ENCODE measurements at regions not wholly inside any gene's neighbourhood (a gene's known extent, or its start where the extent isn't known, plus 50 kb on each side); places are given as distances from the start of the nearest gene placed in this dataset.

GRCh38 chr10:33798754-33799153 is 464.3 kb upstream of the NRP1 start:
- no peaks in the 10 kb centered on the region for H4K20me1 ChIP-seq (ENCODE audit: insufficient read depth, low read length)
- DNase-seq (ENCODE audit: insufficient read length, low spot score, missing footprints) = no peak
- H2AFZ ChIP-seq (ENCODE audit: low read length) = no peak overlapping the region
- no peaks in the 10 kb centered on the region for H3K79me2 ChIP-seq (ENCODE audit: insufficient read depth, low read length)
- H3K9me3 ChIP-seq (ENCODE audit: low read depth, low read length) = no peaks in the 10 kb centered on the region
- H3K27ac ChIP-seq (ENCODE audit: low read depth, low read length) = no peak overlapping the region
- H3K27me3 ChIP-seq (ENCODE audit: insufficient read depth, low read length) = no peaks in the 10 kb centered on the region
- H3K36me3 ChIP-seq (ENCODE audit: insufficient read depth, low read length) = no peaks in the 10 kb centered on the region
- H3K4me1 ChIP-seq (ENCODE audit: insufficient read depth, low read length) = peaks cover 14% of the 10 kb centered on the region
- H3K4me2 ChIP-seq (ENCODE audit: insufficient read depth, low read length) = no peak overlapping the region
- TF ChIP-seq CTCF (IDR thresholded peaks at IDR 0.05; ENCODE audit: extremely low read depth, low read depth, low read length) = no peak
- no peak overlapping the region for H3K4me3 ChIP-seq (ENCODE audit: insufficient read depth, low read length)

GRCh38 chr10:33796680-33797079 is 462.2 kb upstream of the NRP1 start:
- DNase-seq (ENCODE audit: insufficient read length, low spot score, missing footprints) = no peak
- no peaks in the 10 kb centered on the region for H3K9me3 ChIP-seq (ENCODE audit: low read depth, low read length)
- no peak for TF ChIP-seq CTCF (IDR thresholded peaks at IDR 0.05; ENCODE audit: extremely low read depth, low read depth, low read length)
- no peaks in the 10 kb centered on the region for H3K27me3 ChIP-seq (ENCODE audit: insufficient read depth, low read length)
- no peaks in the 10 kb centered on the region for H4K20me1 ChIP-seq (ENCODE audit: insufficient read depth, low read length)
- no peaks in the 10 kb centered on the region for H3K79me2 ChIP-seq (ENCODE audit: insufficient read depth, low read length)
- no peak overlapping the region for H3K4me2 ChIP-seq (ENCODE audit: insufficient read depth, low read length)
- H2AFZ ChIP-seq (ENCODE audit: low read length) = no peak overlapping the region
- H3K4me3 ChIP-seq (ENCODE audit: insufficient read depth, low read length) = no peak overlapping the region
- no peaks in the 10 kb centered on the region for H3K36me3 ChIP-seq (ENCODE audit: insufficient read depth, low read length)
- H3K4me1 ChIP-seq (ENCODE audit: insufficient read depth, low read length) = peaks cover 9% of the 10 kb centered on the region
- H3K27ac ChIP-seq (ENCODE audit: low read depth, low read length) = no peak overlapping the region

- no peaks in the 10 kb centered on the region for H3K9me3 ChIP-seq (ENCODE audit: low read depth, low read length)
- no peaks in the 10 kb centered on the region for H3K79me2 ChIP-seq (ENCODE audit: insufficient read depth, low read length)
- no peak overlapping the region for H3K4me2 ChIP-seq (ENCODE audit: insufficient read depth, low read length)
Measured at GRCh38 chr10:33795529-33795928, 461.1 kb upstream of the NRP1 start.

GRCh38 chr10:33794460-33794859 is 460.0 kb upstream of the NRP1 start:
- H3K4me1 ChIP-seq (ENCODE audit: insufficient read depth, low read length) = no peaks in the 10 kb centered on the region
- no peaks in the 10 kb centered on the region for H3K27me3 ChIP-seq (ENCODE audit: insufficient read depth, low read length)
- H3K4me2 ChIP-seq (ENCODE audit: insufficient read depth, low read length) = no peak overlapping the region
- TF ChIP-seq CTCF (IDR thresholded peaks at IDR 0.05; ENCODE audit: extremely low read depth, low read depth, low read length) = no peak
- no peaks in the 10 kb centered on the region for H3K79me2 ChIP-seq (ENCODE audit: insufficient read depth, low read length)
- DNase-seq (ENCODE audit: insufficient read length, low spot score, missing footprints) = no peak
- H3K9me3 ChIP-seq (ENCODE audit: low read depth, low read length) = no peaks in the 10 kb centered on the region
- no peaks in the 10 kb centered on the region for H3K36me3 ChIP-seq (ENCODE audit: insufficient read depth, low read length)
- no peak overlapping the region for H3K27ac ChIP-seq (ENCODE audit: low read depth, low read length)
- no peak overlapping the region for H2AFZ ChIP-seq (ENCODE audit: low read length)
- H4K20me1 ChIP-seq (ENCODE audit: insufficient read depth, low read length) = no peaks in the 10 kb centered on the region
- H3K4me3 ChIP-seq (ENCODE audit: insufficient read depth, low read length) = no peak overlapping the region

More at GRCh38 chr10:33795529-33795928, 461.1 kb upstream of the NRP1 start:
- H3K27ac ChIP-seq (ENCODE audit: low read depth, low read length) = no peak overlapping the region
- H3K27me3 ChIP-seq (ENCODE audit: insufficient read depth, low read length) = no peaks in the 10 kb centered on the region
- H3K36me3 ChIP-seq (ENCODE audit: insufficient read depth, low read length) = no peaks in the 10 kb centered on the region
- no peak overlapping the region for H2AFZ ChIP-seq (ENCODE audit: low read length)
- no peak for TF ChIP-seq CTCF (IDR thresholded peaks at IDR 0.05; ENCODE audit: extremely low read depth, low read depth, low read length)
- peaks cover under 1% of the 10 kb centered on the region for H3K4me1 ChIP-seq (ENCODE audit: insufficient read depth, low read length)
- H4K20me1 ChIP-seq (ENCODE audit: insufficient read depth, low read length) = no peaks in the 10 kb centered on the region
- DNase-seq (ENCODE audit: insufficient read length, low spot score, missing footprints) = no peak
- H3K4me3 ChIP-seq (ENCODE audit: insufficient read depth, low read length) = no peak overlapping the region

Measured in osteoblast (primary cell).